GM12892 (cell line): ENCODE measurements at regions not wholly inside any gene's neighbourhood (a gene's known extent, or its start where the extent isn't known, plus 50 kb on each side); places are given as distances from the start of the nearest gene placed in this dataset.

Experiments used
- DNase-seq: peaks from one replicate; pipeline ENCODE4 v3.0.0; 2011; ENCODE audit not compliant: insufficient read length
- FAIRE-seq: peaks from 2 replicates; lab custom pipeline; 2011; peaks lifted over from hg19 to GRCh38; lab: Jason Lieb, UNC
- POLR2A ChIP-seq: IDR thresholded peaks from 2 replicates; pipeline ENCODE4 v1.6.1; 2011; ENCODE audit warnings: low read depth, low read length, control low read depth
- POLR2AphosphoS5 ChIP-seq: IDR thresholded peaks from 2 replicates; pipeline ENCODE4 v1.6.1; 2011; ENCODE audit warnings: low read depth, low read length, control low read depth
- TAF1 ChIP-seq: IDR thresholded peaks from 2 replicates; pipeline ENCODE4 v1.6.1; 2011; ENCODE audit warnings: low read depth, mild to moderate bottlenecking, control low read depth, low read length, borderline replicate concordance

GRCh38 chr10:31754803-31755624, 173.6 kb downstream of the ARHGAP12 start:
- DNase-seq, result no peak
- FAIRE-seq, result no peak
- no peak for TF ChIP-seq POLR2A

- TF ChIP-seq TAF1 (no peak), POLR2AphosphoS5 (no peak), POLR2A (no peak)
- FAIRE-seq (no peak), DNase-seq (no peak)
Observed at GRCh38 chr10:31753681-31754080, 174.9 kb downstream of the ARHGAP12 start.

- FAIRE-seq (no peak), DNase-seq (no peak)
- TF ChIP-seq POLR2AphosphoS5 (no peak), TAF1 (no peak), POLR2A (no peak)
Observed at GRCh38 chr10:31752170-31752569, 176.5 kb downstream of the ARHGAP12 start.

GRCh38 chr10:31751738-31752080, 176.9 kb downstream of the ARHGAP12 start:
- no peak for DNase-seq
- no peak for TF ChIP-seq TAF1
- TF ChIP-seq POLR2A, result no peak
- TF ChIP-seq POLR2AphosphoS5, result no peak
- no peak for FAIRE-seq

GRCh38 chr10:31751051-31751737, 177.4 kb downstream of the ARHGAP12 start:
- no peak for FAIRE-seq
- TF ChIP-seq POLR2AphosphoS5, result no peak
- DNase-seq, result no peak

GRCh38 chr10:31749981-31750840, 178.4 kb downstream of the ARHGAP12 start:
- TF ChIP-seq TAF1 (no peak), POLR2A (no peak), POLR2AphosphoS5 (no peak)
- DNase-seq, result no peak
- FAIRE-seq, result no peak

- DNase-seq, result no peak
- TF ChIP-seq TAF1, result no peak
- no peak for TF ChIP-seq POLR2A
- no peak for TF ChIP-seq POLR2AphosphoS5
- no peak for FAIRE-seq
Observed at GRCh38 chr10:31749301-31749700, 179.3 kb downstream of the ARHGAP12 start.

GRCh38 chr10:31745612-31746376, 182.8 kb downstream of the ARHGAP12 start:
- DNase-seq (no peak), FAIRE-seq (no peak)

GRCh38 chr10:31744025-31744424, 184.6 kb downstream of the ARHGAP12 start:
- TF ChIP-seq TAF1, result no peak
- no peak for TF ChIP-seq POLR2AphosphoS5
- no peak for TF ChIP-seq POLR2A
- FAIRE-seq (no peak), DNase-seq (no peak)

More at GRCh38 chr10:31745612-31746376, 182.8 kb downstream of the ARHGAP12 start:
- TF ChIP-seq TAF1 (no peak), POLR2A (no peak), POLR2AphosphoS5 (no peak)

- no peak for DNase-seq
- FAIRE-seq, result no peak
- TF ChIP-seq TAF1 (no peak), POLR2A (no peak), POLR2AphosphoS5 (no peak)
Observed at GRCh38 chr10:31742255-31742654, 186.4 kb downstream of the ARHGAP12 start.

GRCh38 chr10:31741473-31741872, 187.2 kb downstream of the ARHGAP12 start:
- TF ChIP-seq TAF1, result no peak
- TF ChIP-seq POLR2A, result no peak
- no peak for TF ChIP-seq POLR2AphosphoS5
- DNase-seq (no peak), FAIRE-seq (no peak)
